GM12878 (cell line): ENCODE measurements at regions not wholly inside any gene's neighbourhood (a gene's known extent, or its start where the extent isn't known, plus 50 kb on each side); places are given as distances from the start of the nearest gene placed in this dataset.

ENCODE experiments used
- ATAC-seq: fragments of 200-7000 bp; cut with Tn5 transposase; 3 replicates; pipeline ENCODE4 v1.9.1; 2020; ENCODE audit warnings: mild to moderate bottlenecking, moderate library complexity
- BruUV-seq: library from RNA; stranded (reverse); fragments of 400-500 nt; replicated peaks from 2 replicates; lab custom pipeline; 2021; lab: Mats Ljungman, UMichigan
- CTCF ChIA-PET: fragments of 300-600 bp; sonication (Branson Sonifier 250); formaldehyde crosslinking; extraction: SDS; loops from one replicate; lab custom pipeline; 2021; ENCODE audit warnings: inconsistent platforms; lab: Yijun Ruan, JAX
- POLR2A ChIA-PET: fragments of 350-600 bp; formaldehyde crosslinking; extraction: SDS; loops from one replicate; lab custom pipeline; 2021; ENCODE audit warnings: inconsistent platforms; lab: Charles Lee
- RAD21 ChIA-PET: fragments of 300-600 bp; sonication (Branson Sonifier 250); formaldehyde crosslinking; loops from one replicate; lab custom pipeline; 2023; ENCODE audit warnings: antibody characterized with exemption; ENCODE audit not compliant: unreplicated experiment; lab: Charles Lee
- SMC1A ChIA-PET: fragments of 300-600 bp; sonication (Branson Sonifier 250); formaldehyde crosslinking; loops from one replicate; lab custom pipeline; 2023; ENCODE audit not compliant: unreplicated experiment, uncharacterized antibody; lab: Charles Lee
- DNase-seq: peaks from one replicate; pipeline ENCODE4 v3.0.0-alpha.2; 2011; ENCODE audit warnings: low read depth, low spot score
- FAIRE-seq: peaks from 3 replicates; lab custom pipeline; 2011; peaks lifted over from hg19 to GRCh38; lab: Jason Lieb, UNC
- H2AFZ ChIP-seq: 2 replicates; pipeline ENCODE4 v1.6.0; 2011; ENCODE audit warnings: low read depth, low read length, control low read depth; ENCODE audit not compliant: control insufficient read depth
- H3K27ac ChIP-seq: 2 replicates; pipeline ENCODE4 v1.5.1; 2011; ENCODE audit warnings: control low read depth; ENCODE audit not compliant: control insufficient read depth, insufficient read depth
- H3K27me3 ChIP-seq, 2 experiments: replicated peaks in 1 of 2; 2 replicates each; pipeline versions ENCODE4 v1.6.0 to v1.6.1; 2011; ENCODE audit warnings: low read length in 1 of 2; ENCODE audit not compliant: control insufficient read depth in 2 of 2, insufficient read depth in 2 of 2
- H3K36me3 ChIP-seq, 2 experiments: 2 replicates each; pipeline ENCODE4 v1.5.1; 2011; ENCODE audit warnings: low read length in 1 of 2; ENCODE audit not compliant: control insufficient read depth in 2 of 2, insufficient read depth in 2 of 2
- H3K4me1 ChIP-seq: 2 replicates; pipeline ENCODE4 v1.6.1; 2011; ENCODE audit warnings: mild to moderate bottlenecking, low read length, moderate library complexity, mixed read lengths; ENCODE audit not compliant: control insufficient read depth, insufficient read depth
- H3K4me2 ChIP-seq: 2 replicates; pipeline ENCODE4 v1.6.0; 2011; ENCODE audit warnings: control low read depth; ENCODE audit not compliant: control insufficient read depth, insufficient read depth
- H3K4me3 ChIP-seq: fragments of 200-600 bp; sonication (generic); 2 replicates; pipeline ENCODE4 v1.5.1; 2016
- H3K79me2 ChIP-seq: 2 replicates; pipeline ENCODE4 v1.6.0; 2011; ENCODE audit warnings: low read length; ENCODE audit not compliant: control insufficient read depth, insufficient read depth
- H3K9ac ChIP-seq: 2 replicates; pipeline ENCODE4 v1.8.0; 2011; ENCODE audit warnings: low read length, control low read depth, mixed read lengths; ENCODE audit not compliant: control insufficient read depth, insufficient read depth
- H3K9me3 ChIP-seq: replicated peaks from 3 replicates; pipeline ENCODE4 v1.5.1; 2011; ENCODE audit warnings: mild to moderate bottlenecking, low read length; ENCODE audit not compliant: control insufficient read depth, insufficient read depth
- H4K20me1 ChIP-seq: 2 replicates; pipeline ENCODE4 v1.6.0; 2011; ENCODE audit not compliant: control insufficient read depth, insufficient read depth
- CHD4 ChIP-seq: fragments of 200-600 bp; sonication (generic); IDR thresholded peaks from 2 replicates; pipeline ENCODE4 v1.6.1; 2016; ENCODE audit warnings: mild to moderate bottlenecking
- EGR1 ChIP-seq, 2 experiments: IDR thresholded peaks; 1 replicate in 1 of 2; 2 replicates in 1 of 2; pipeline ENCODE4 v1.6.1; 2011 to 2012; ENCODE audit warnings: low read depth in 2 of 2, low read length in 2 of 2, borderline replicate concordance in 1 of 2, mild to moderate bottlenecking in 1 of 2, moderate library complexity in 1 of 2
- EP300 ChIP-seq, 2 experiments: fragments of 150-350 bp in 1 of 2; IDR thresholded peaks; 2 replicates each; pipeline ENCODE4 v1.6.1; 2011 to 2012; ENCODE audit warnings: low read depth in 2 of 2, low read length in 2 of 2, borderline replicate concordance in 1 of 2, improper control_type of control experiment in 1 of 2, inconsistent platforms in 1 of 2; ENCODE audit not compliant: control insufficient read depth in 1 of 2
- ESRRA ChIP-seq: IDR thresholded peaks from 2 replicates; pipeline ENCODE4 v1.6.1; 2012; ENCODE audit warnings: mild to moderate bottlenecking, low read length, improper control_type of control experiment
- ETV6 ChIP-seq, 2 experiments: fragments of 450-650 bp in 1 of 2; IDR thresholded peaks in 1 of 2; conservative IDR thresholded peaks in 1 of 2; 2 replicates each; pipeline ENCODE4 v1.6.1; 2014; ENCODE audit warnings: antibody characterized with exemption in 1 of 2, borderline replicate concordance in 1 of 2, low read depth in 1 of 2, mild to moderate bottlenecking in 1 of 2, moderate library complexity in 1 of 2
- JUNB ChIP-seq: IDR thresholded peaks from 2 replicates; pipeline ENCODE4 v1.6.1; 2016; ENCODE audit warnings: antibody characterized with exemption, mild to moderate bottlenecking
- MAX ChIP-seq: IDR thresholded peaks from 2 replicates; pipeline ENCODE4 v1.6.1; 2012; ENCODE audit warnings: low read depth, low read length, improper control_type of control experiment
- MTA2 ChIP-seq: fragments of 450-650 bp; IDR thresholded peaks from 2 replicates; pipeline ENCODE4 v1.6.1; 2016; ENCODE audit warnings: low read depth, mild to moderate bottlenecking, moderate library complexity
- NFIC ChIP-seq: IDR thresholded peaks from 2 replicates; pipeline ENCODE4 v1.6.1; 2012; ENCODE audit warnings: low read depth, mild to moderate bottlenecking, inconsistent platforms, low read length, moderate library complexity
- NFYB ChIP-seq: IDR thresholded peaks from 2 replicates; pipeline ENCODE4 v1.6.1; 2011; ENCODE audit warnings: low read depth, mild to moderate bottlenecking, low read length, improper control_type of control experiment, moderate library complexity; ENCODE audit not compliant: insufficient read depth
- POLR2AphosphoS2 ChIP-seq: IDR thresholded peaks from 2 replicates; pipeline ENCODE4 v1.6.1; 2011; ENCODE audit warnings: low read depth, mild to moderate bottlenecking, low read length, improper control_type of control experiment, moderate library complexity
- POU2F2 ChIP-seq: IDR thresholded peaks from 3 replicates; pipeline ENCODE4 v1.6.1; 2011; ENCODE audit warnings: low read depth, mild to moderate bottlenecking, low read length, borderline replicate concordance
- RB1 ChIP-seq: fragments of 450-650 bp; formaldehyde crosslinking; IDR thresholded peaks from 2 replicates; pipeline ENCODE4 v1.6.1; 2017; ENCODE audit warnings: mild to moderate bottlenecking, borderline replicate concordance
- SIX5 ChIP-seq: IDR thresholded peaks from 2 replicates; pipeline ENCODE4 v1.6.1; 2011; ENCODE audit warnings: mild to moderate bottlenecking, low read depth, low read length, moderate library complexity; ENCODE audit not compliant: severe bottlenecking
- SKIL ChIP-seq: fragments of 450-650 bp; IDR thresholded peaks from 2 replicates; pipeline ENCODE4 v1.6.1; 2017; ENCODE audit warnings: mild to moderate bottlenecking, low read depth, inconsistent platforms; ENCODE audit not compliant: poor library complexity, severe bottlenecking
- SRF ChIP-seq, 2 experiments: IDR thresholded peaks; 2 replicates each; pipeline ENCODE4 v1.6.1; 2011; ENCODE audit warnings: low read depth in 2 of 2, low read length in 2 of 2, mild to moderate bottlenecking in 1 of 2, moderate library complexity in 1 of 2
- SUPT20H ChIP-seq: IDR thresholded peaks from 2 replicates; pipeline ENCODE4 v1.6.1; 2011; ENCODE audit warnings: low read depth, mild to moderate bottlenecking, low read length, moderate library complexity, borderline replicate concordance; ENCODE audit not compliant: control insufficient read depth
- ZNF24 ChIP-seq: fragments of 450-650 bp; IDR thresholded peaks from 2 replicates; pipeline ENCODE4 v1.6.1; 2017; ENCODE audit warnings: antibody characterized with exemption, mild to moderate bottlenecking
- WGBS: methylation state at CpG from one replicate; pipeline ENCODE4 v1.1.6; 2016; ENCODE audit warnings: low lambda C conversion rate; ENCODE audit not compliant: insufficient replicate concordance, insufficient coverage; ENCODE audit errors: missing lambda C conversion rate; 5-methylcytosine and 5-hydroxymethylcytosine counted together
- in situ Hi-C: fragments of 300-500 bp; cut with MboI; formaldehyde crosslinking; loops from 9 replicates; pipeline ENCODE4 v1.14.3; 2018; ENCODE audit warnings: mixed read lengths
- intact Hi-C: fragments of 100-400 bp; cut with micrococcal nuclease; formaldehyde crosslinking; loops from one replicate; pipeline ENCODE4 v1.14.2; 2022; ENCODE audit not compliant: unreplicated experiment

GRCh38 chrX:20595928-20596575, 329.3 kb upstream of the RPS6KA3 start:
- TF ChIP-seq SUPT20H, result no peak
- no peak for TF ChIP-seq ESRRA
- no peak for TF ChIP-seq EP300 (IDR thresholded peaks at IDR 0.05; ENCODE audit: borderline replicate concordance in 1 of 2, control insufficient read depth in 1 of 2, low read depth in 2 of 2, low read length in 2 of 2)
- TF ChIP-seq EGR1 (IDR thresholded peaks at IDR 0.05; ENCODE audit: borderline replicate concordance in 1 of 2, low read depth in 2 of 2, low read length in 2 of 2), result no peak
- TF ChIP-seq MTA2, result no peak
- no peak for TF ChIP-seq SRF (IDR thresholded peaks at IDR 0.05; ENCODE audit: low read depth in 2 of 2, low read length in 2 of 2)
- TF ChIP-seq JUNB, result no peak
- no peak for TF ChIP-seq POU2F2
- TF ChIP-seq SIX5, result no peak
- TF ChIP-seq ZNF24, result no peak
- TF ChIP-seq NFIC, result no peak
- TF ChIP-seq ETV6 (conservative IDR thresholded peaks at IDR 0.05 in 1 of 2, IDR thresholded peaks at IDR 0.05 in 1 of 2; ENCODE audit: borderline replicate concordance in 1 of 2, low read depth in 1 of 2), result no peak
- TF ChIP-seq POLR2AphosphoS2, result no peak
- TF ChIP-seq NFYB, result no peak
- TF ChIP-seq RB1, result no peak
- no peak for TF ChIP-seq MAX
- no peak for TF ChIP-seq SKIL
- TF ChIP-seq CHD4, result no peak
- H3K4me3 ChIP-seq, result no peak overlapping the region
- no peak overlapping the region for H3K9ac ChIP-seq
- no TSS peak for BruUV-seq
- H4K20me1 ChIP-seq, result no peaks in the 10 kb centered on the region
- H3K27me3 ChIP-seq, result no peaks in the 10 kb centered on the region
- ChIA-PET CTCF (no interaction called here), RAD21 (no interaction called here), POLR2A (no interaction called here), SMC1A (no interaction called here)
- in situ Hi-C loops (no loop called here), intact Hi-C loops (no loop called here)
- no peaks in the 10 kb centered on the region for H3K4me1 ChIP-seq
- WGBS, result 0% methylated on average over 6 of the region's 6 CpGs
- no peaks in the 10 kb centered on the region for H3K9me3 ChIP-seq
- H2AFZ ChIP-seq, result no peak overlapping the region
- no peak for ATAC-seq
- H3K36me3 ChIP-seq, result no peaks in the 10 kb centered on the region
- H3K79me2 ChIP-seq, result no peaks in the 10 kb centered on the region
- FAIRE-seq, result no peak
- H3K27ac ChIP-seq, result no peak overlapping the region
- DNase-seq, result no peak
- no peak overlapping the region for H3K4me2 ChIP-seq
